Mucosa of descending colon (tissue), 3 donors: ENCODE measurements at regions not wholly inside any gene's neighbourhood (a gene's known extent, or its start where the extent isn't known, plus 50 kb on each side); places are given as distances from the start of the nearest gene placed in this dataset.

ENCODE experiments used
- ATAC-seq: fragments of 200-7000 bp; cut with Tn5 transposase; one replicate; pipeline ENCODE4 v1.9.1; 2020; ENCODE audit warnings: mild to moderate bottlenecking, moderate library complexity
- DNase-seq, 3 donors: peaks; one replicate each; pipeline ENCODE4 v3.0.0-alpha.2; 2020
- H3K36me3 ChIP-seq: fragments of 200-600 bp; one replicate; pipeline ENCODE4 v1.8.0; 2021; ENCODE audit warnings: low read depth, mild to moderate bottlenecking
- H3K4me1 ChIP-seq: fragments of 200-600 bp; one replicate; pipeline ENCODE4 v1.8.0; 2021; ENCODE audit warnings: low read depth, mild to moderate bottlenecking
- H3K4me3 ChIP-seq: fragments of 200-600 bp; one replicate; pipeline ENCODE4 v1.8.0; 2021; ENCODE audit warnings: mild to moderate bottlenecking
- H3K9me3 ChIP-seq: fragments of 200-600 bp; one replicate; pipeline ENCODE4 v1.8.0; 2021; ENCODE audit warnings: mild to moderate bottlenecking
- intact Hi-C, 2 donors: fragments of 100-400 bp; cut with DNase I in 1 of 2; cut with micrococcal nuclease in 1 of 2; formaldehyde crosslinking; loops; one replicate each; pipeline versions ENCODE4 v1.11.0 to v1.11.1; 2022; cut with DNase I, micrococcal nuclease
- TF ChIP-seq, protein P1 (sequence below): fragments of 200-600 bp; IDR thresholded peaks from one replicate; pipeline ENCODE4 v1.8.0; 2022; ENCODE audit warnings: antibody characterized with exemption, mild to moderate bottlenecking
- donor health status: DM: no; HTN: no; CAD: no; lungs with moderate emphysema.
- donor health status: DM: no; HTN: no; CAD: no.
- donor health status: DM: no; HTN: yes; CAD: no.

DNA sequence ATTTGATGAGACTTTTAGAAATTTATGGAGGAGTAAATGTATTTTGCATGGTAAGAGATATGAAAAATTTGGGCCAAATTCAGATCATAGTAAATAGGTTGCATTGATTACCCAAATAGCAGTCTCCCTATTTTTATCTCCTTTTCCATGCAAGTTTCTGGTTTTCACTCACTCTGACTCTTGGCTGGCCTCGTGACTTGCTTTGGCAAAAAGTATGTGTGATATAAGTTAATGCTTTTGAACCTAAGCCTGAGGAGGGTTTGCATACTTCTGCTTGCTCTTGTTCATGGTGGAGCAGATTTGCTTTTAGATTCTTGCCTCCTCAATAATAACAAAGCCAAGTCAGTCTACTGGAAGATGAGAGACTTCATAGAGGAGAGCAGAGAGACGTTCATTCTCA lies 1045.9 kb upstream of the CDH8 start:
- Histone ChIP-seq H3K4me1 (no peaks in the 10 kb centered on the region), H3K4me3 (no peak overlapping the region), H3K36me3 (no peaks in the 10 kb centered on the region), H3K9me3 (no peaks in the 10 kb centered on the region)
- ATAC-seq = no peak
- intact Hi-C loops = no loop called here
- TF ChIP-seq, protein P1, sequence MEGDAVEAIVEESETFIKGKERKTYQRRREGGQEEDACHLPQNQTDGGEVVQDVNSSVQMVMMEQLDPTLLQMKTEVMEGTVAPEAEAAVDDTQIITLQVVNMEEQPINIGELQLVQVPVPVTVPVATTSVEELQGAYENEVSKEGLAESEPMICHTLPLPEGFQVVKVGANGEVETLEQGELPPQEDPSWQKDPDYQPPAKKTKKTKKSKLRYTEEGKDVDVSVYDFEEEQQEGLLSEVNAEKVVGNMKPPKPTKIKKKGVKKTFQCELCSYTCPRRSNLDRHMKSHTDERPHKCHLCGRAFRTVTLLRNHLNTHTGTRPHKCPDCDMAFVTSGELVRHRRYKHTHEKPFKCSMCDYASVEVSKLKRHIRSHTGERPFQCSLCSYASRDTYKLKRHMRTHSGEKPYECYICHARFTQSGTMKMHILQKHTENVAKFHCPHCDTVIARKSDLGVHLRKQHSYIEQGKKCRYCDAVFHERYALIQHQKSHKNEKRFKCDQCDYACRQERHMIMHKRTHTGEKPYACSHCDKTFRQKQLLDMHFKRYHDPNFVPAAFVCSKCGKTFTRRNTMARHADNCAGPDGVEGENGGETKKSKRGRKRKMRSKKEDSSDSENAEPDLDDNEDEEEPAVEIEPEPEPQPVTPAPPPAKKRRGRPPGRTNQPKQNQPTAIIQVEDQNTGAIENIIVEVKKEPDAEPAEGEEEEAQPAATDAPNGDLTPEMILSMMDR = no peak
- no peak for DNase-seq

DNA sequence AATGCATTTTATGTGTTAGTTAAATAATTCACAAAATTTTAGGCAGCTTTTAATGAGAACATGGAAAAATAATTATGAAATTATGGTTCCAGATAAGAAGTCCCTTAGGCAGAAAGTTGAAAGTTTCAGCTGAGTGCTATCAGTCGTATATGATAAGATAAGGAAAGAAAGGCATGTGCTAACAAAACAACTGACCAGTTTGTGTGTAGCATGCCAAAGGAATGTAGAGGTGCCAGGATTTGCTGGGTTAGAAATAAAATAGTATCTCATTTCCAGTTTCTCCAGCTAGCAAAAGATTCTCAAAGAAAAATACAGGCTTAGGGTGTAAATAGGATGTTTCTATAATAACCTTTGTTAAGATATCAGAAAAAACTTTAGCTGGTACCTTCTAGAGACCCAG lies 1044.5 kb upstream of the CDH8 start:
- TF ChIP-seq, protein P1 = no peak
- Histone ChIP-seq H3K4me1 (no peaks in the 10 kb centered on the region), H3K4me3 (no peak overlapping the region), H3K36me3 (no peaks in the 10 kb centered on the region), H3K9me3 (no peaks in the 10 kb centered on the region)
- ATAC-seq (no peak), DNase-seq (no peak)
- intact Hi-C loops = no loop called here

DNA sequence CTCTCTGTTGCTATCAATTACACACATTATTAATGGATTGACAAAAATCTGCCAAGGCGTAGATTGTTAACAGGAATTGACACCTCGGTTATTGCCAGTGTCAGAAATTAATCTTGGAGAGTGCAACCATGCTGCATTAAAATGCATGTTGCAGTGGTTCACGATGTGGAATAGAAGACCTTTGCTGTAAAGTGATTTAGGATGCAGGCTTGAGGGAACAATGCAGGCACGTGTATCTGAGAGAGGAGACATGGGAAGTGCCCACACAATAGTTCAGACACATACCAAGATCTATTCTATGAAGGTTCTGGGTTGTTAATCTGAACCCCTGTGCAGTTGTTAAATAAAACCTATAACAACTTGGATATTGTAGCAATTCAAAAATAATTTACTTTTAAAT lies 1032.8 kb upstream of the CDH8 start:
- H3K9me3 ChIP-seq = no peaks in the 10 kb centered on the region
- no peaks in the 10 kb centered on the region for H3K4me1 ChIP-seq
- intact Hi-C loops = no loop called here
- no peaks in the 10 kb centered on the region for H3K36me3 ChIP-seq
- no peak overlapping the region for H3K4me3 ChIP-seq
- ATAC-seq (no peak), DNase-seq (no peak)
- TF ChIP-seq, protein P1 = no peak

DNA sequence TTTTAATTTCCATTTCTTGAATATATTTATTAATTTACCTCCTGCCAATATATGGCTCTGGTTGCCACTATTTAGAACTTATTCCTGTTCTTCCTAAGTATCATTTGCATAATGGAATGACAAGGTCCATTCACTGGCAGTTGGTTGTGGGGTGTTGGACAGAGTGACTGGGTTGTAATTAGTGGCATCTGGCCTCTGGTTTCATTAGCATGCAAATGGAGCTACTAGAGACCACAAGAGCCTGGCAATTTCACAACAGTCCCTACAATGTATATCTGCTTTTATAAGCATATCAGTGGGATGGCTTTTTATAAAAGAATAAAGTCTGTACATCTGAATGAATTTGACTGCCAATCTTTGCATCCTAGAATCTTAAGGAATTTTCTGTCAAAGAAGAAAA lies 1030.9 kb upstream of the CDH8 start:
- no peak for ATAC-seq

DNA sequence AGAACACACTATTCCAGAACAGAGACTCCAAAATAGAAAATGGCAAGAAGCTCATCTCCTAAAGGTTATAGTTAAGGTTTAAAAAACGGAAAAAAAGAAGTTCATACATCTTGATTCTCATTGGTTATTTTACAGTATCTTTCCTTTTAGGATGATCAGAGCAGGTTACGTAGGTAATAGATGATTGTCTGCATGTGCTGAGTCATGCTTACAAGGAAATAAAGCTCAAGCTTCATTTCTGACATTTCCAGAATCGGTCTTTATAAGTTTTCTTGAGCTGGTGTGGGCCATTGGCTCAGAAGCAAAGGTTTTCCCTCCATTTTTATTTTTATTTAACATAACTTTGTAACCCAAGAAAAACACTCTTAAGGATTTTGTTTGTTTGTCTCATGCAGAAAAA lies 1030.3 kb upstream of the CDH8 start:
- ATAC-seq (no peak), DNase-seq (no peak)
- intact Hi-C loops = no loop called here
- Histone ChIP-seq H3K4me1 (no peaks in the 10 kb centered on the region), H3K9me3 (no peaks in the 10 kb centered on the region), H3K4me3 (no peak overlapping the region), H3K36me3 (no peaks in the 10 kb centered on the region)
- TF ChIP-seq, protein P1 = no peak

More for the DNA sequence above, 1030.9 kb upstream of the CDH8 start:
- Histone ChIP-seq H3K4me3 (no peak overlapping the region), H3K9me3 (no peaks in the 10 kb centered on the region), H3K36me3 (no peaks in the 10 kb centered on the region), H3K4me1 (no peaks in the 10 kb centered on the region)
- TF ChIP-seq, protein P1 = no peak
- DNase-seq = no peak
- intact Hi-C loops = no loop called here

DNA sequence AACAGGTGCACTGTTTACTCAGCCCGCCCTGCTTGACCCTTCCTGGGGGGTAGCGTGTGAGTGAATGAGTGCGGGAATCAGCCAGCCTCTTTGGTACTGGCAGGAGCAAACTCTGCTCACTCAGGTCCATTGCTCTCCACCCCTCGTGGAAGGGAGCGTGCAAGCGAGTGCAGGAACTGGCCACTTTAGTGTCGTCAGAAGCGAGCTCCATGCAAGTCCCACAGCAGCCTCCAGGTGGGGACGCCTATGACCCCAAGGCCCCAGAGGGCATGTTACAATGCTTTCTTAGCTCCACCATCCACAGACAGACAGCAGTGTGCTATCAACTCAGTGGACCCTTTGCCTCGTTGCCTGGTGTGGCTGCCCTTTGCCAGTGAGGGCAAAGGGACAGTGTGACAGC lies 1025.1 kb upstream of the CDH8 start:
- intact Hi-C loops = no loop called here
- ATAC-seq = no peak
- no peak overlapping the region for H3K4me3 ChIP-seq
- no peaks in the 10 kb centered on the region for H3K9me3 ChIP-seq
- TF ChIP-seq, protein P1 = no peak
- no peaks in the 10 kb centered on the region for H3K36me3 ChIP-seq
- no peaks in the 10 kb centered on the region for H3K4me1 ChIP-seq
- DNase-seq = no peak
